ENCODE measurements at regions not wholly inside any gene's neighbourhood (a gene's known extent, or its start where the extent isn't known, plus 50 kb on each side); places are given as distances from the start of the nearest gene placed in this dataset.

DNA sequence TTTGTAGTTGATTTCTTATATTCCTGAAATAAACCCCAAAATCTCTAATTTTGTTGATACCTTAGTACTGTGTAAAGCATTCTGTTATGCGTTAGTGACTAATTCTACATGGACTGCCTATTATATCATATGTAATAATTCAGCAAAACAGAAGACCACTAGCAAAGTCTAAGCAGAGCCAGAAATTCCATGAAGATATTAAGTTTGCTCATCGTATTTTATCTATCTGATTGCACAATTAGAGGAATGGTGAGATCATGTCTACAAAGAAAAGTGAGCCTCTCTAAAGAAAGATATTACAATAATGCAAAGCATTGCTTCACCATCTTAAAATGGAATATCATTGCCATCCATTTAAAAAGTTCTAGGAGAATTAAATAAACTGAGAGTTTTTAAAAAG lies 374.6 kb upstream of the SLC7A11 start:
- Histone ChIP-seq H3K4me1 (no peaks in the 10 kb centered on the region), H3K27me3 (ENCODE audit: low read depth) (no peaks in the 10 kb centered on the region), H3K27ac (no peak overlapping the region), H3K4me3 (no peak overlapping the region), H3K36me3 (no peaks in the 10 kb centered on the region), H3K9me3 (no peaks in the 10 kb centered on the region)
- intact Hi-C loops (cut with DNase I): no loop called here
- ATAC-seq (no peak), DNase-seq (no peak)
- TF ChIP-seq, protein P1, sequence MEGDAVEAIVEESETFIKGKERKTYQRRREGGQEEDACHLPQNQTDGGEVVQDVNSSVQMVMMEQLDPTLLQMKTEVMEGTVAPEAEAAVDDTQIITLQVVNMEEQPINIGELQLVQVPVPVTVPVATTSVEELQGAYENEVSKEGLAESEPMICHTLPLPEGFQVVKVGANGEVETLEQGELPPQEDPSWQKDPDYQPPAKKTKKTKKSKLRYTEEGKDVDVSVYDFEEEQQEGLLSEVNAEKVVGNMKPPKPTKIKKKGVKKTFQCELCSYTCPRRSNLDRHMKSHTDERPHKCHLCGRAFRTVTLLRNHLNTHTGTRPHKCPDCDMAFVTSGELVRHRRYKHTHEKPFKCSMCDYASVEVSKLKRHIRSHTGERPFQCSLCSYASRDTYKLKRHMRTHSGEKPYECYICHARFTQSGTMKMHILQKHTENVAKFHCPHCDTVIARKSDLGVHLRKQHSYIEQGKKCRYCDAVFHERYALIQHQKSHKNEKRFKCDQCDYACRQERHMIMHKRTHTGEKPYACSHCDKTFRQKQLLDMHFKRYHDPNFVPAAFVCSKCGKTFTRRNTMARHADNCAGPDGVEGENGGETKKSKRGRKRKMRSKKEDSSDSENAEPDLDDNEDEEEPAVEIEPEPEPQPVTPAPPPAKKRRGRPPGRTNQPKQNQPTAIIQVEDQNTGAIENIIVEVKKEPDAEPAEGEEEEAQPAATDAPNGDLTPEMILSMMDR (IDR thresholded peaks at IDR 0.05): no peak

DNA sequence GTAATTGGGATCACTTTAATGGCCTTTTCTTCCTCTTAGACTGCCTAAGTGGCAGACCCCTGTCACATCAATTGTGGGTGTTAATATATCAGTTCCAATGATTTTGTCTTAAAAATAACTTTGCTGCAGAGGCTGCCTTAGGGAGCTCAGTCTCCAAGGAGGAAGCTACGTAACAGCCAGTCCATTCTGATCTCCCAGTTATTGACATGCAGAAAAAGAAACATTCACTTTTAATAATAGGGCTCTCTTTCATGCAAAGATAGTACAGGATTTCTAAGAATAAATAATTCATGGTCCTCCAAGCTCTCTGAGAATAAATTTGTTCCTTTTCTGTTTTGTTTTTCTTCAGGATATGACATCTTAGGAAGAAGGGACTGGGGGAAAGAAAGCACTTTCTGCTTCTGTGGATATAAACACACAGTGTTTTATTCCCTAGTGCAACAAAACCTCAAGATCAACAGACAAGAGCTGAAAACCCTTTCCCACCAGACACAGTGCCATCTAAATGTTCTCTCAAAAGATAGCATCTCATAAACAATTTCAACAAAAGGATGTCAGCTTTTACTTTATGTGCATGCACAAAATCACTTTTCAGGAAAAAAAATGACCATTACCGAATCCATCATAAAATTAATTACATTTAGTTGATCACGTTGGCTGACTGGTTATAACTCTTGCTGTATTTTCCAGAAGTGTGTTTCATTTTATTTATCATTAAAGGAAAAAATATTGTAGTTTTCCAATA lies 372.4 kb upstream of the SLC7A11 start:
- H3K9me3 ChIP-seq: no peaks in the 10 kb centered on the region
- no peaks in the 10 kb centered on the region for H3K4me1 ChIP-seq
- no peak overlapping the region for H3K4me3 ChIP-seq
- TF ChIP-seq, protein P1 (IDR thresholded peaks at IDR 0.05): no peak
- no peaks in the 10 kb centered on the region for H3K36me3 ChIP-seq
- ATAC-seq (no peak), DNase-seq (no peak)
- intact Hi-C loops (cut with DNase I): no loop called here
- no peaks in the 10 kb centered on the region for H3K27me3 ChIP-seq (ENCODE audit: low read depth)
- H3K27ac ChIP-seq: no peak overlapping the region

DNA sequence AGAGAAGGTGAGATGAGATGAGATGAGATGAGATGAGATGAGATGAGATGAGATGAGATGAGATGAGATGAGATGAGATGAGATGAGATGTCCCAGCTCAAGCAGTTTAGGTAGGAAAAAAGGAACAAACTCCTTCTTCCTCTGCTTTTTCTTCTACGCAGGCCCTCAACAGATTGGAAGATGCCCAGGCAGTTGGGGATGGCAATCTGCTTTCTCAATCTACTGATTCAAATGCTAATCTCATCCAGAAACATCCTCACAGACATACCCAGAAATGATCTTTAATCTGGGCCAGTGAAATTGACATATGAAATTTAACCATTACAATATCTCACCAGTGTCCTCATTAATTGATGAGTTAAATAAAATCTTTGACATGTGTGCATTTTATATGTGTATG lies 370.3 kb upstream of the SLC7A11 start:
- intact Hi-C loops (cut with DNase I): no loop called here
- Histone ChIP-seq H3K4me3 (no peak overlapping the region), H3K4me1 (no peaks in the 10 kb centered on the region), H3K36me3 (no peaks in the 10 kb centered on the region), H3K27me3 (ENCODE audit: low read depth) (no peaks in the 10 kb centered on the region), H3K27ac (no peak overlapping the region), H3K9me3 (no peaks in the 10 kb centered on the region)
- ATAC-seq (no peak), DNase-seq (no peak)
- TF ChIP-seq, protein P1 (IDR thresholded peaks at IDR 0.05): no peak

DNA sequence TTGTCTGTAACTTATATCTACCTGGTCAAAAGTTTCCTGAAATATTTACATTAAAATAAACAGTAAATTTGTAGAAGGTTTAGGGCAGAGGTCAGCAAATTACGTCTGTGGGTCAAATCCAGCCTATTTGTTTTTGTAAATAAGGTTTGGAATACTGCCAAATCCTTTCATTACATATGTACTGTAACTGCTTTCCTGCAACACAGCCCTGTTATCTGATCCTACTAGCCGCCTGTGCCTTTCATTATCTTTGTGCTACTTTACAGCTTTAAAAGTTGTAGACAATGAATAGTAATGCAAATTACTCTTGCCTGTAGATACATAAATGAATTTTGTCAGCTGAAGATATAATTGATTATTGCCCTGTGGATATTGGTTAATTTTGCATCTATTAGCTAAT lies 369.6 kb upstream of the SLC7A11 start:
- intact Hi-C loops (cut with DNase I): no loop called here

DNA sequence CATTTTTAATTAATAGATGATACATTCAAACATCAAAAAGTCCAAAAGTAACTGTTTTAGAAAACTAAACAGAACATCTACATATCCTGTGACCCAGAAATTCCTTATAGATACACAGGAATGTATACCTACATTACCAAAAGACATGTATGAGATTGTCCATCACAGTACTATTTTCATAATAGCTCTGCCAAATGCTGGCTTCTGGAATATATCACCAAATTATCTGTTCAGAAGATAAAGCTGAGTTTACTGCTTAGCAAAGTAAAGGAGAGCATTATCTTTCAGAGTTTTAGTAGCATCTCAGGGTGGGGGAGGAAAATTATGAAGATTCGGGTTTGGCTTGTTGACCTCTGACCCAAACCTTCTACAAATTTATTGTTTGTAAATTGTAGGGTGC lies 368.9 kb upstream of the SLC7A11 start:
- DNase-seq: no peak
- H3K27me3 ChIP-seq (ENCODE audit: low read depth): no peaks in the 10 kb centered on the region
- H3K4me1 ChIP-seq: no peaks in the 10 kb centered on the region
- H3K4me3 ChIP-seq: no peak overlapping the region
- no peak for ATAC-seq
- intact Hi-C loops (cut with DNase I): no loop called here
- TF ChIP-seq, protein P1 (IDR thresholded peaks at IDR 0.05): no peak
- no peak overlapping the region for H3K27ac ChIP-seq
- H3K9me3 ChIP-seq: no peaks in the 10 kb centered on the region
- no peaks in the 10 kb centered on the region for H3K36me3 ChIP-seq

More for the DNA sequence above, 369.6 kb upstream of the SLC7A11 start:
- Histone ChIP-seq H3K36me3 (no peaks in the 10 kb centered on the region), H3K27ac (no peak overlapping the region), H3K27me3 (ENCODE audit: low read depth) (no peaks in the 10 kb centered on the region), H3K4me1 (no peaks in the 10 kb centered on the region), H3K4me3 (no peak overlapping the region), H3K9me3 (no peaks in the 10 kb centered on the region)
- TF ChIP-seq, protein P1 (IDR thresholded peaks at IDR 0.05): no peak
- ATAC-seq: no peak
- no peak for DNase-seq

All from lower lobe of right lung (tissue), 2 donors.